ENCODE measurements at regions not wholly inside any gene's neighbourhood (a gene's known extent, or its start where the extent isn't known, plus 50 kb on each side); places are given as distances from the start of the nearest gene placed in this dataset.

DNA sequence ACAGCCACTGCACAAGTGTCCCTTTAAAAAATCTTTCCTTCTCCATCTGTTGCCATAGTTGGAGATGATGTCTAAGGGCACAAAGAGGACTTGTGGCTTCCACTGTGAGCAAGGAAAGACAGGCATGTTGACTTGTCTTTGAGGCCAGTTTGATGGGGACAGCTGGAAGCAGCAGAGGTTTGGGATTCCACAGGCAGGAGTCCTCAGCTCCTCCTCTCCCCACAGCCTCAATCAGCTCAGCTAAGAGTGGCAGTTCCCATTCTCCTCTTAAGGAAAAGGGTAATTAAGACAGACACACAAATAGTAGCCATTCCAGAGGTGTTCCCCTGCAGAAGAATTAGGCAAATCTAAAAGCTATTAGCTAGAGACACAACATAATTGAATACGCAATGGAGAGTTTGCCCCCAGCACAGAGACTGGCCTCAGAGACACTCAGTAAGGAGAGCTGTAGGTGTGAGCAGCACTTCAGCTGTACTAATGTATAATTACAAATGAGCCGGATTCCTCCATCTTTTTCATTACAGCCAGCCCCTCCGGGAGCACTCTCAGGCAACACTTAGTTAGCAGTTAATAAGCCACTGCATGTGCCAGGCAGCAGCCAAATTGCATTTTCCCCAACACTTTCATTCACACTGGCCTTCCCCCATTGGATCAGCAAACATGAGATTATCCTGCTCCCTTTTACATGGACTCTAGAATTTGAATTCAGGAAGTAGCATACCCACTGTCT is 434.0 kb downstream of the FOXO1 start:
- no peak for DNase-seq

DNA sequence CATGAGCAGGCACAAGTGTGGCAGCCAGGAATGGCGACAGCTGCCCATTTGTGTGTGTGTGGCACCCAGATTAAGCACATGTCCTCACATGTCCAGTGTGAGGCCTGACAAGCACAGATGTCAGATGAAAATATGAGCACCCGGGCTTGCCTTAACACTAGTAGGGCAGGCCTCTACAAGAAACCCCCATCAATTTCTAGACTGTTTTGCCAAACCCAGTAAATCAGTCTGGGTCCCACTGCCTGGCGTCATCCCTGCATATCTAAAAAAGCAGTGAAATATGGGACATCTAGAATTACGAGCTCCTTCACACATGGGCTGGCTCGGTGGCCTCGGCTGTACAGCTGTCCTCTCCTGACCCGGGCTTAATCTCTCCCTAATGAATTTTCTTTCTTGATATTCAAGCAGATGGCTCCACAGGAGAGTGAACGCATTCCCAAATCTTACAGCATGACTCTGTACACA is 432.7 kb downstream of the FOXO1 start:
- no peak for DNase-seq

DNA sequence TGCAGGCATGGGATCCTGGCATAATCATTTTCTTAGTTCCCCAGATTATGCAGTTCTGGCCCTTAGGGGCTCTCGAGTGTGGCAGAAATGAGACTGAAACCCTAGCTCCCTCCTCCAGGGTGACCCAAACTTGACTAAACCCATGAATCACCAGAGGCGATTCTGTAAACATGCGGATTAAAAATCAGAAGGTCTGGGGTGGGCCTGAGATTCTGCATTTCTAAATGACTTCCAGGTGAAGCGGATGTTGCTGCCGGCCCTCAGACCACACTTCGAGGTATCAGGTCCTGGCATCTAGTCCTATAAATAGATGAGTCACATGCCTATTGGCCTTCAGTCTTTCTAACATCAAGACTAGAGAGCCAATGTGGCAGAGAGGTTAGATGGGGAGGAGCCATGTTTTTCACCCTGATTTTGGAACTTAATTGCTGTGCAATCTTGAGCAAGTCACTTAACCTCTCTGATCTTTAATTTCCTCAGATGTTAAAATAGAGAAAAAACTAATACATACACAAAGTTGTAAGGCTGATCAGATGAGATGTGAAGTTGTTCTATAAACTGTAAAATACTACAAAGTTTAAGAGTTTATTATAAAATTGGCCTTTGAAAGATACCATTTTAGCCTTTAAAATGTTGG is 431.2 kb downstream of the FOXO1 start:
- DNase-seq = no peak

DNA sequence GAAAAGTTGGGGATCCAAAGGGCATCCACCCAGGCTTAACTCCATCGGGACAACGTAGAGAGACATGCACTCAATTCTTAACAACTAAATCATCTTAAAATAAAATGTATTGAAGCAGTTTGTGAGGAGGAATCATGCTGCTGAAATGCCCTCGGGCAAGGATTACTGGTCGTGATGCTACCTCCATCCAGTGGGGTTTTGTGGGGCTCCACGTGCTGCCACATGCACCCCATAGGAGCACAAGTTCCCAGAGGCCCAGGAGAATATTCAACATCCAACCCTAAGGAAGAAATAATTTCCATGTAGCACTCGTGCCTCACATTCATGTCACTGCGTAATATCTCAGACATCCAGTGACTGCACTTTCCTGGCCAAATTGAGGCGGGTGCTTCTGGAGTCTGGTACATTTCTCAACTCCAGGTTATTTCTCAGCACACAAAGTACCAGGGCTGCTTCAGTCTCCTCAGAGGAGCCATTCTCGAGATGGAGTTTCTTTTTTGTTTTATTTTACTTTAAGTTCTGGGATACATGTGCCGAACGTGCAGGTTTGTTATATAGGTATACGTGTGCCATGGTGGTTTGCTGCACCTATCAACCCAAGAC is 429.8 kb downstream of the FOXO1 start:
- no peak for DNase-seq

DNA sequence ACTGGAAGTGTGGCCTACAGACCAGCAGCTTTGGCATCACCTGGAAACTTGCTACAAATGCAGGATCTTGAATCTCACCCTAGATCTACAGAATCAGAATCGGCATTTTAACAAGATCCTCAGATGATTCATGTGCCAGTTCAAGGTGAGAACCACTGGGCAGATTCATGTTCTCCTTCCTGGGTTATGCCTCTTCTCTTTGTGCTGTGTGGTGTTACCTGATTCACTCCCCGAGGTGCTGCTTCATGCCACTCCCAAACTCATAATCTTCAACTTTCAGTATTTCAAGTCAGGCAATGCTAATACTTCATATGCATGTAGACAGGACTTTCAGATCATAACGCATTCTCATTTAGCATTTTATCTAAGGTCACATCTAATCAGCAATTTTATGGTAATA is 427.7 kb downstream of the FOXO1 start:
- DNase-seq = no peak

DNA sequence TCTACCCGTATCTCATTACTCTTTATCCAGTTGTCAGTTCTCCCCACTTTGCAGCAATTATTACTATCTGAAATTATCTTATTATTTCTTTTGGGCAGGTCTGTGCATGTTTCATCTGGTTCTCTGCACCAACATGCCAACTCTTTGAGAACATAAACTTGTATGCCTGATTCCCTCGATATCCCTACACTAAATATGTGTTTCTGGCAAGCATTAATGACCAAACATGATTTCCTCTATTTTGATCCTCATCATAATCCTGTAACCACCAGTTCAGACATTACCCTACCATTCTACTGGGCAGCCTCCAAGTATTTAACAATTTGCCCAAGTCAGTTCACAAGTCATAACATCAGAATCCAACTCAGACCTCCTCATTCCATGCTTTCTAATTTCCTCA is 426.1 kb downstream of the FOXO1 start:
- no peak for DNase-seq

DNA sequence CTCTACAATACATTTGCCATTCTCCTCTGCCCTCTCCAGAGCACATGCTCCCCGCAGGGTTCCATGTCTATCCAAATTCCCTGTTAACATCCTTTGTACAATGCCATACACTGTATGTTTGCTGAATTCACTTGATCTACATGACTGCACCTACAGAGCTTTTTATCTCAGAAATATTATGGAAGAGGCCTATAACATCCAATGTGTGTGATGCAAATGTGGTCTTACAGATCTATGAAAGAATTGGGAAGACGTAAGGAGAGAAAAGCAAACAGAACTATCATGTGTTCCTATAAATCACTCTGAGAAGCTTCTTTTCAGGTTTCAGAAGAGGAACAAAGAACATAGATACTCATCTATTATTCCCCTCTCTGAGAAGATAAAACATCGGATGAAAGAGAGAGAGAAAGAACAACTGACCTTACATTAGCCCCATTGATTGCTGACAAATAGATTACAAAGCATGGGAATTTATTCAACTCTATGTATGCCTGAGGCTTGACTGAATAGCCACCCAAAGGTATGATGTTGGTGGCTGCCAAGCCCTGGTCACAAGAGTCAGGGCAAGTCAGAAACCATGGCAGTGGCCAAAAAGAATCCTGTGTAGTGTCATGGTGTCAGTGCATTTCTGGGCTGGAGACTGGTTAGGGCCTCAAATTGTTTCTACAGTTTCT is 425.2 kb downstream of the FOXO1 start:
- DNase-seq = no peak

DNA sequence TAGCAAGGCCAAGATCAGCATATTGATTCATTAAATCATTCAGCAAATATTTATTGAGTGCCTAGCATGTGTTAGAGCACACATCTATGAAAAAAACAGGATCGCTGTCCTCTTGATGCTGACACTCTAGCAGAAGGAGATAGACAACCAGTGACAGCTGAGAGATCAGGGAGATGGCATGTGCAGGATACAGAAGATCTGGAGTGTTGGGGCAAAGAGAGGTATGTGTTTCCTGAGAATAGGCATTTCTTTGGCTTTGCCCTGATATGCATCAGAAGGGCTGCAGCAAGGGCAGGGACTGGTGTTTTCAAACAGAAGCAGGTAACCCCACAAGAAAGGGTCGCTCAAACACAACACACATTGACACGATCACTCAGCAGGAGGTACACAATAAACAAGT is 423.4 kb downstream of the FOXO1 start:
- no peak for DNase-seq

DNA sequence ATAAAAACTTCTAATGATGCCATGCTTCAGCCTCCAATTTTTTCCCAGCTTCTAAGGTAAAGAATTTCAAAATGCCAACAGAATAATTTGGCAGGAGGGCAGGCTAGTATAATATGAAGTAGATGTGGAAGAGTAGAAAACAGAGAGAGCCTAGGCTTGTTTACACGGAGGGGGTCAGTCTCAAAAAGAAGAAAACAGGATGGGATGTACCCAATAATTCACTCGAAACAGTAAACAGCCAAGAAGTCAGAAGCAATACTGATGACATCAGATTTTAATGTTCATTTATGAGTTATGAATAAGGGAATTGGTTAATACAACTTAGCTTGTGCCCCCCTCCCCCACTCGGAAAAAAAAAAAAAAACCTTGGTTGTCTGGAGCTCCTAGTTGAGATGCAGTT is 422.5 kb downstream of the FOXO1 start:
- DNase-seq = no peak

DNA sequence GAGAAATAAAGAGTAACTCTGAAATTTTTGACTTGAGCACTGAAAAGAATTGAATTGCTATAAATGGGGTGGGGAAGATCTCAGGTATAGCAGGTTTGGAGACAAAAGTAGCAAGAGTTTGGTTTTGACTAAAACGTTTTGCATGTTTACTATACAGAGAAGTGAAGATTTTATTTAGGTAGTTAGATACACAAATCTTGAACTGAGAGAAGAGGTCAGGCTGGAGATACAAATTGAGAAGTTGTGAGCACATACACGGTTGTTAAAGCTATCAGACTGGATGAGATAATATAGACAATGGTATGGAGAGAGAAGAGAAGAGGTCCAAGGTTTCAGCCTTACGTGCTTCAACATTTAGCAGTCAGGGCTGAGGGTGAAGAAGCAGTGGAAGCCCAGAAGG is 420.9 kb downstream of the FOXO1 start:
- no peak for DNase-seq

DNA sequence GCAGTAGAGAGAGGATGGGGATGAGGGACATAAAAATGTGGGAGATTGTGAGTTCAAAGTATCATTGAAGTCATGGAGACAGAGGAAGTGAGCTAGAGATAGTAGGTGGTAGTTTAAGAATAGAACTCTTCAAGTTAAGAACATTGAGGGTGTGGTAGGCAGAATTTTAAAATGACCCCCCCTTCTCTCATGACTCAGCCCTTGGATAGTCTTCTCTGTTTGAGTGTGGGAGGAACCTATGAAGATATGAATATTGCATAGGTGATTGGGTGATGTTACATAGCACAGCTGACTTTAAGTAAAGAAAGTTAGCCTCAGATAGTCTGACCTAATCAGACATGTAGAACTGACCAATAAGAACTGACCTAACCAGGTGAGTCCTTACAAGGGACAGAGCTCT is 418.6 kb downstream of the FOXO1 start:
- no peak for DNase-seq

DNA sequence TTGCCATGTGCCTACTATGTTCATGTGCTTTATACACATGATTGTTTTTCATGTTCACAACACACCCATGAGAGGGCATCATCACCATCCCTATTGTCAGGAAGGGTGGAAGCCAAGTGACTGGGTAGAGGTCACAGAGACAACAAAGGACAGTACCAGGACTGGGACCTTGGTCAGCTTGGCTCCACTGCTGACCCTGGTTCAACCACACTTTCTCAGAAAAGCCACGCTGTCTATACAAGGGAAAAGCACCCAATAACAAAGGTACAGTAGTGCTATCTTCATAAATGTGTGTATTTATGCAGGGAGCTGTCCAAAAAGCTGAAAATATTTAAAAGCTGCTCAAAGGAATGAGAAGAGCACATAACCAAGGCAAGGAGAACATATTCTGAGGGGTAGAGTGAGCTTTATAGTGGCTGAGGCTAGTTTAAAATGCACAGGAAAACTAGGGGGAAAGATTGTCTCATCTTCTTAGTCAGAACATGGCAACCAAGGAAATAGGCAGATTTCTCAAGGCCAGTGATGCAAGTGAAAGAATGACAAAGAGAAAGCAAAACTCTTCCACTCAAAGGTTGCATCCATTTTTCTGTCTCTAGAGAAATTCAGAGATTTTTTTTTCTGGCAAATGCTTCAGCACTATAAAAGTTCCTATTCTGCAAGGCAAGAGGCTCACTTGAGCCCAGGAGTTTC is 415.0 kb downstream of the FOXO1 start:
- no peak for DNase-seq

DNA sequence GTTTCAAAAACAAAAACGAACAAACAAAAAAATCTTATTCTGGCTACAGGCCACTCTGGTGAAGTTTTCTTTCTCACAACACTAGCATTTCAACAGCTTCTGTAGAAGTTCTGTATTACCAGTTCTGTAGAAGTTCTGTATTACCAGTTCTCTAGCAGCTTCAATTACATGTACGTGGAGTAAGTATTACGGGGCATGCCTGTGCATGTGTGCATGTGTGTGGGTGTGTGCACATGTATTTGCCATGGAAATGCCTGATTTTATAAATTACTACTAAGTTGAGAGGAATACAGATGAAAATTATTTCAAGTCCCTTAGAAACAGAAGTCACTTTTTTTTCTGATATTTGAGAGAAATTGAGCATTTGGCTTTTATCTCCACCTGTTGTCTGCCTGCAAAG is 414.2 kb downstream of the FOXO1 start:
- no peak for DNase-seq

DNA sequence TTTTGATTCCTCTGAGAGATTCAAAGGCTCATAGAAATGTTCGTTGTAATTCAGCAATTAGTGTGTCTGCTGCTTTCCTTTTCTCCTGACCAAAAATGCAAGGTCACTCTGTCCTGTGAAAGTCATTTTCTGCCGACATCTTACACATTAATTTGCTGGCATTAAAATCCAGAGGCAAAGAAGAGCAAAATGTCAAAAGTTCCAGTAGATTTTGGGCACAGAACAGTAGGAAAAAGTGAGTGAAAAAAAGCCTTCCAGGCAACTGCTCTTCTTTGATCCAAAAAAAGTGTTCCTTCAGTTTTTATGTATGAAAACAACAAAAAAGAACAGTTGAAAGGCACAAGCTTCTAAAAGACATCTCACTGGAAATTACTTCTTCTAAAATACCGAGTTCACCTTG is 413.8 kb downstream of the FOXO1 start:
- no peak for DNase-seq

DNA sequence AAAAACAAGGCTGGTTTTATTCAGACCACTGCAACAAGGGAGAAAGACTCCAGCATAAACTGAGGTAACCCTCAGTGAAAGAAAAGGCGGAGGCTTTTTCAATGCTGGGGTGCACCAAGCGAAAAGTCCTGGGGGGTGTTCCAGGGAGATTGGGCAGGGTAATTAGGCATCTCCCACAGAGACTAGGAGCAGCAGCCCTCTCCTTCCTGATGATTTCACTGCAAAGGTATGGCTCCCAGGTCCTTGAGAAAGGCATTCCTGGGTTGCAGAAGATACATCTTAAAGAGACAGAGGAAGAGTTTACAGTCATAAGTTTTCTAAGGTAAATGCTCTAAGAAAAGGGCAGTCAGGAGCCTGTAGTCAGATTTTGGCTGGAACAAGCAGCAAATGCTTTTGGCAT is 412.0 kb downstream of the FOXO1 start:
- DNase-seq = no peak

DNA sequence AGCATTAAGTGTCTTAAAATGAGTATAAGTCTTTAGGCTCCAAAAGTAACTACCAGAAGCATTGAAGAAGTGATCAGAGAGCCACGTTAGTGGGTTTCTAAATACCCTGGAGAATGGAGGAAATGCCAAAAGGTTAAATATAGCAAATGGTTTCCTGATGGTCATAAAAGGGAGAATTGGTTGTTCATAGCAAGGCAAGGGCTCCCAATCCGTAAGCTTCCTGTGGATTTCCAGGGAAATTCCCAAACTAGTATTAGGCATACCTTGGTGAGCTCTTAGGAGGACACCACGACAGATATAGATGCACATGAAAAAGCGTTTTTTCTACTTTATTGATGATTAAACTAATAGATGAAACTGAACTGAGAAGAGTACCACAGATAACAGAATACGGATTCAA is 410.9 kb downstream of the FOXO1 start:
- no peak for DNase-seq

DNA sequence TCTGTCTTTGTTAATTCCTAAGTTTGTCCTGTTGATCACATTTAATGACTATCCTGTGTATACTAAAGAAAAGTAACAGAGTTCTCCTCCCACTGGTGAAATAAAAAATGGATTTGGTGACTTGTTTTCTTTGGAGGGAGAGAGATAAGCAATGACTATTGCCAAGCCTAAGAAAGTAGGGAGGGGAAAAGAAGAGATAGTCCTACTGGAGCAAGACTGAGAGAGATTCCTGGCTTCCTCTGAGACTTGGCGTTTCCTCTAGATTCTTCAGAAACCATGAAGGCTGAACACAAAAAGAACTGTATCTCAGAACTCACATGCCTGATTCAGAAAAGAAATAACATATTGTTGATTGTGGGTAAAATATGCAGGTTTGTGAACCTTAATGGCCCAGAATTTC is 406.5 kb downstream of the FOXO1 start:
- DNase-seq = no peak

DNA sequence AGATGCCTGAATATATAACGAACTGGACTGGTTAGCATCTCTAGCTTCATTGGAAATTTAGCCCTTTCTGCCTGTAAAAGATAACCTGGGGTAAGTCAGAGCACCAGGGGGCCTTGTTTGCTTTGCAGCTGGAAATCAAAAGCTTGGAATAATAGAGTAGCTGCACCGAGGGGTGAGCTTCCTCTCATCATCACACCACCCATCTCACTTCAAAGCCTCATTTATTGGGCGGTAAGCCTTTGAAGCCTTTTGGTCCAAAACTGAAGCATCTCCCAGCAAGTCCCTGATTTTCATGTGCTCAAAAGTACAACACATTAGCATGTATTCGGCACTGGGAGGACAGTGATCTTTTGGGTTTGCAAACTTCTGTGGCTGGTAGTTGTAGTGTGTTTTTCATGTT is 405.1 kb downstream of the FOXO1 start:
- DNase-seq = no peak

DNA sequence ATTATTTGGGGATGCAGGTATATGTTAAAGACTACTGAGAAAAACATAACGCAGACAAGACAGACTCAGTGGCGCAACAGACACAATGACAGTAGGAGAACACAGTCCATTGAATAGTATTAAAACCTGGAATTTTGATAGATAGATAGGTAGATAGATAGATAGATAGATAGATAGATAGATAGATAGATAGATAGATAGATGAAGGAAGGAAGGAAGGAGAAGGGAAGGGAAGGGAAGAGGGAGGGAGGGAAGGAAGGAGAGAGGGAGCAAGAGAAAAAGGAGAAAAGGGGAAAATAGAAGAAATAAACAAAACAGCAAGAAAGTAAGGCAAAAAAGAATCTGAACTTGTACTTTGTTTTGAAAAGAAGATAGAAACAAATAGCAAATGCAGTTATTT is 404.5 kb downstream of the FOXO1 start:
- DNase-seq = no peak

DNA sequence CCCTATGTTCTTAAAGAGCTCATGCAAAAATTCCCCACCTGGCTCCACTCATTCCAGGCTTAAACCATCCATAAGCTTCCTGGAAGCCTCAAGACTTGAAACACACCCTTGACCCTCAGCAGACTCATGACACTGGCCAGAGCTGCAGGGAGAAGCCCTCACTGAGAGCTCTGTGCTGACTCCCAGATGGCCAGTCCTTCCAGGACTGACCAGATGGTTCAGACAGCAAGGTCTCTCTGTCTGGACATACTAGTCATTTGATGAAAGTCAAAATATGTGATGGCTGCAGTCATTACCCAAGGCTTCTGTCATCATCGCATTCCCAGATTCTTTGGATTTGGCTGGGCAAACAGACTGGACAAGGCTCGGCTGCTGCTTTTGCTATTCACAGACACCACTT is 397.4 kb downstream of the FOXO1 start:
- DNase-seq = no peak

DNA sequence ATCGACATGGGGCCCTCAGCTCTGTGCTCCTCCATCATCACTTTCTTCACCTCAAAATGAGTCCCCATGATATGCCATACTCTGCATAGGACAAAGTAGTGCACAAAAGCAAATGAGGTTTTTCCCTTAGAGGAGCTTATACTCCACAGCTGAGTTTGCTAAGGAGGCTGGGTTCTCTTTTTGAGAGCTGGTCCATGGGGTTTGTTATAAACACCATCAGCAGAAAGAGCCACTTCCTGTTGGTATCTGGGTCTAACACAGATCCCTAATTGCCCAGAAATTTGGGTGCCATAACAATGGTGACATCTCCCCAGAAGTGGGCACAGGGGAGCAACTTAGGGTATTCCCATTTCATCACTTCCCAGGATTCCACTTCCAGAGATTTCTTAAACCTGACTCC is 395.7 kb downstream of the FOXO1 start:
- no peak for DNase-seq

DNA sequence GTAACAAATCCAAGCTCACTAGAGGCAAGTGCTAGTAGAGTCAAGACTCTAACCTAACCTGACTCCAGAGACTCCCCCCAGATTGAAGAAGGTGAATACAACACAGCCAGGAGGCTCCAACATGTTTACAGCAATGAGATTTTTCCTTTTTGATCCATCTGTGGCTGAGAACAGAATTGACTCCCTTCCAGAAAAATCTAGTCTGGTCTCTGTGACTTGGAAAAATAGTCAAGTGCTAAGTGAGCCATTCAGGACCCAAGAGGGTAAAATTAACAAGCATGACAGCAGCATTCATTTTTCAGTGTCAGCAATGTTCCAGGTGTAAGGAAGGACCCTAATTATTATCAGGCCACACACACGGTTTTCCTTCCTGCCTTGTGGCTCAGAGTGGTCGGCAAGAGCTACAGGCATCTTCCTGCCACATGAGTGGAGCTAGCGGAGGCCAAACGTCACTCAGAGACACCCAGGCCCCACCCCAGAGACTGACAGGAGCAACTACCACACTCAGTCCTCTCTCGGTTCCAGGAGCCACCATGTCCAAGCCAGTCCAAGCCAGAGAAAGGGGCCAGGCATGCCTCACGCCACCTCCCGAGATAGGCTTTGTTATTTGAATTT is 395.1 kb downstream of the FOXO1 start:
- DNase-seq = no peak
